Loucy (cell line): ENCODE measurements at regions not wholly inside any gene's neighbourhood (a gene's known extent, or its start where the extent isn't known, plus 50 kb on each side); places are given as distances from the start of the nearest gene placed in this dataset.

Experiments used
- H2AFZ ChIP-seq: fragments of 200-600 bp; sonication (generic); 2 replicates; pipeline ENCODE4 v1.6.0; 2016; ENCODE audit warnings: antibody characterized with exemption, mild to moderate bottlenecking, low read length, moderate library complexity
- H3F3A ChIP-seq: fragments of 200-600 bp; 2 replicates; pipeline ENCODE4 v1.6.0; 2016; ENCODE audit warnings: antibody characterized with exemption, low read depth, mild to moderate bottlenecking
- H3K27me3 ChIP-seq: fragments of 200-600 bp; sonication (generic); 2 replicates; pipeline ENCODE4 v1.6.1; 2014; ENCODE audit warnings: low read length, mild to moderate bottlenecking; ENCODE audit not compliant: insufficient read depth, poor library complexity, severe bottlenecking
- H3K36me3 ChIP-seq: fragments of 200-600 bp; sonication (generic); 2 replicates; pipeline ENCODE4 v1.6.1; 2016; ENCODE audit warnings: low read length; ENCODE audit not compliant: insufficient read depth
- H3K4me1 ChIP-seq: fragments of 200-600 bp; sonication (generic); 2 replicates; pipeline ENCODE4 v1.5.1; 2014; ENCODE audit warnings: low read length, mild to moderate bottlenecking; ENCODE audit not compliant: insufficient read depth, poor library complexity, severe bottlenecking
- H3K4me2 ChIP-seq: fragments of 200-600 bp; sonication (generic); 2 replicates; pipeline ENCODE4 v1.6.0; 2014; ENCODE audit warnings: antibody characterized with exemption, low read length, low read depth, mild to moderate bottlenecking; ENCODE audit not compliant: poor library complexity, severe bottlenecking
- H3K4me3 ChIP-seq: fragments of 200-600 bp; sonication (generic); 2 replicates; pipeline ENCODE4 v1.5.1; 2014; ENCODE audit warnings: low read length, mild to moderate bottlenecking, mixed read lengths; ENCODE audit not compliant: poor library complexity, severe bottlenecking
- H3K79me2 ChIP-seq: fragments of 200-600 bp; sonication (generic); 2 replicates; pipeline ENCODE4 v1.6.1; 2014; ENCODE audit warnings: low read length; ENCODE audit not compliant: insufficient read depth
- H3K9ac ChIP-seq: fragments of 200-600 bp; sonication (generic); 2 replicates; pipeline ENCODE4 v1.6.0; 2014; ENCODE audit warnings: mild to moderate bottlenecking, low read depth, low read length, moderate library complexity; ENCODE audit not compliant: poor library complexity, severe bottlenecking
- H3K9me2 ChIP-seq: fragments of 200-600 bp; sonication (generic); replicated peaks from 2 replicates; pipeline ENCODE4 v1.6.1; 2016; ENCODE audit warnings: low read depth, low read length, mixed read lengths
- H3K9me3 ChIP-seq: fragments of 200-600 bp; sonication (generic); 2 replicates; pipeline ENCODE4 v1.6.1; 2014; ENCODE audit warnings: mild to moderate bottlenecking, antibody characterized with exemption, low read length, low read depth; ENCODE audit not compliant: insufficient read depth
- H4K20me1 ChIP-seq: fragments of 200-600 bp; sonication (generic); 2 replicates; pipeline ENCODE4 v1.6.0; 2014; ENCODE audit warnings: antibody characterized with exemption, low read length, mild to moderate bottlenecking; ENCODE audit not compliant: insufficient read depth, poor library complexity, severe bottlenecking
- CTCF ChIP-seq: fragments of 200-600 bp; sonication (generic); conservative IDR thresholded peaks from 2 replicates; pipeline ENCODE4 v1.5.1; 2014; ENCODE audit warnings: mild to moderate bottlenecking, antibody characterized with exemption, low read length
- EZH2phosphoT487 ChIP-seq: fragments of 200-600 bp; IDR thresholded peaks from 2 replicates; pipeline ENCODE4 v1.6.1; 2018; ENCODE audit warnings: antibody characterized with exemption, mild to moderate bottlenecking, moderate library complexity, borderline replicate concordance

- Histone ChIP-seq H3K9me2 (no peaks in the 10 kb centered on the region), H3K4me3 (no peak overlapping the region), H2AFZ (no peak overlapping the region), H3K27me3 (no peaks in the 10 kb centered on the region), H3K79me2 (no peaks in the 10 kb centered on the region), H3K4me2 (no peak overlapping the region), H3K9me3 (no peaks in the 10 kb centered on the region), H3K36me3 (no peaks in the 10 kb centered on the region), H4K20me1 (no peaks in the 10 kb centered on the region), H3K9ac (no peak overlapping the region), H3F3A (no peaks in the 10 kb centered on the region), H3K4me1 (no peaks in the 10 kb centered on the region)
- TF ChIP-seq CTCF: no peak
- TF ChIP-seq EZH2phosphoT487: no peak
Measured at GRCh38 chr21:16651956-16652355, 860.9 kb upstream of the CXADR start.

- no peaks in the 10 kb centered on the region for H3K36me3 ChIP-seq
- H2AFZ ChIP-seq: no peak overlapping the region
- TF ChIP-seq CTCF (no peak), EZH2phosphoT487 (no peak)
- H3K4me1 ChIP-seq: no peaks in the 10 kb centered on the region
- H3K9me3 ChIP-seq: no peaks in the 10 kb centered on the region
- no peaks in the 10 kb centered on the region for H3K9me2 ChIP-seq
- H3K4me3 ChIP-seq: no peak overlapping the region
- no peaks in the 10 kb centered on the region for H4K20me1 ChIP-seq
- no peaks in the 10 kb centered on the region for H3K27me3 ChIP-seq
- no peak overlapping the region for H3K4me2 ChIP-seq
- no peaks in the 10 kb centered on the region for H3K79me2 ChIP-seq
- no peaks in the 10 kb centered on the region for H3F3A ChIP-seq
- H3K9ac ChIP-seq: no peak overlapping the region
Measured at GRCh38 chr21:16663436-16663835, 849.4 kb upstream of the CXADR start.

- no peaks in the 10 kb centered on the region for H3F3A ChIP-seq
- TF ChIP-seq CTCF (no peak), EZH2phosphoT487 (no peak)
- H3K4me2 ChIP-seq: no peak overlapping the region
- no peaks in the 10 kb centered on the region for H3K27me3 ChIP-seq
- H3K9me2 ChIP-seq: no peaks in the 10 kb centered on the region
- no peaks in the 10 kb centered on the region for H3K4me1 ChIP-seq
- no peaks in the 10 kb centered on the region for H4K20me1 ChIP-seq
- no peaks in the 10 kb centered on the region for H3K79me2 ChIP-seq
- H3K36me3 ChIP-seq: no peaks in the 10 kb centered on the region
- no peak overlapping the region for H2AFZ ChIP-seq
- no peak overlapping the region for H3K4me3 ChIP-seq
- no peak overlapping the region for H3K9ac ChIP-seq
- no peaks in the 10 kb centered on the region for H3K9me3 ChIP-seq
Measured at GRCh38 chr21:16667395-16667794, 845.4 kb upstream of the CXADR start.
